ENCODE measurements at regions not wholly inside any gene's neighbourhood (a gene's known extent, or its start where the extent isn't known, plus 50 kb on each side); places are given as distances from the start of the nearest gene placed in this dataset.

- no peak for DNase-seq
Observed at GRCh38 chr19:30788105-30788765, 416.1 kb downstream of the ZNF536 start.

GRCh38 chr19:30785458-30786137 is 413.4 kb downstream of the ZNF536 start:
- DNase-seq = no peak

GRCh38 chr19:30784850-30785457 is 412.8 kb downstream of the ZNF536 start:
- peak in 25 of 51 donors; percentile 1 to 46 (median 21) for DNase-seq

- DNase-seq = no peak
Observed at GRCh38 chr19:30783936-30784335, 411.8 kb downstream of the ZNF536 start.

GRCh38 chr19:30783212-30783611 is 411.0 kb downstream of the ZNF536 start:
- no peak for DNase-seq

- DNase-seq = no peak
Observed at GRCh38 chr19:30781519-30781918, 409.3 kb downstream of the ZNF536 start.

- no peak for DNase-seq
Observed at GRCh38 chr19:30781047-30781446, 408.9 kb downstream of the ZNF536 start.

GRCh38 chr19:30780456-30780855 is 408.3 kb downstream of the ZNF536 start:
- DNase-seq = no peak

GRCh38 chr19:30780032-30780431 is 407.8 kb downstream of the ZNF536 start:
- DNase-seq = no peak

GRCh38 chr19:30778961-30779715 is 407.0 kb downstream of the ZNF536 start:
- DNase-seq = no peak

GRCh38 chr19:30778061-30778460 is 405.9 kb downstream of the ZNF536 start:
- DNase-seq = no peak

GRCh38 chr19:30775956-30776355 is 403.8 kb downstream of the ZNF536 start:
- DNase-seq = no peak

- DNase-seq = no peak
Observed at GRCh38 chr19:30774252-30774766, 402.1 kb downstream of the ZNF536 start.

GRCh38 chr19:30762651-30763050 is 390.5 kb downstream of the ZNF536 start:
- no peak for DNase-seq

GRCh38 chr19:30760014-30760413 is 387.8 kb downstream of the ZNF536 start:
- DNase-seq = no peak

- DNase-seq = no peak
Observed at GRCh38 chr19:30757837-30758617, 385.8 kb downstream of the ZNF536 start.

- DNase-seq = no peak
Observed at GRCh38 chr19:30757104-30757836, 385.1 kb downstream of the ZNF536 start.

GRCh38 chr19:30755581-30755980 is 383.4 kb downstream of the ZNF536 start:
- peak in 1 of 51 donors; percentile 1 for DNase-seq

- DNase-seq = no peak
Observed at GRCh38 chr19:30754162-30754561, 382.0 kb downstream of the ZNF536 start.

- DNase-seq = no peak
Observed at GRCh38 chr19:30752876-30753275, 380.7 kb downstream of the ZNF536 start.
